GM18951 (cell line): ENCODE measurements at regions not wholly inside any gene's neighbourhood (a gene's known extent, or its start where the extent isn't known, plus 50 kb on each side); places are given as distances from the start of the nearest gene placed in this dataset.

Experiments
- POLR2A ChIP-seq: IDR thresholded peaks from 4 replicates; pipeline ENCODE4 v1.6.1; 2011; ENCODE audit warnings: mild to moderate bottlenecking; ENCODE audit not compliant: insufficient read length, insufficient read depth; ENCODE audit errors: extremely low read depth
- in situ Hi-C: fragments of 300-500 bp; cut with MboI; formaldehyde crosslinking; loops from one replicate; pipeline ENCODE4 v1.12.0; 2022; ENCODE audit warnings: low sequenced_read_pairs, mixed read lengths, inconsistent platforms; ENCODE audit not compliant: unreplicated experiment

DNA sequence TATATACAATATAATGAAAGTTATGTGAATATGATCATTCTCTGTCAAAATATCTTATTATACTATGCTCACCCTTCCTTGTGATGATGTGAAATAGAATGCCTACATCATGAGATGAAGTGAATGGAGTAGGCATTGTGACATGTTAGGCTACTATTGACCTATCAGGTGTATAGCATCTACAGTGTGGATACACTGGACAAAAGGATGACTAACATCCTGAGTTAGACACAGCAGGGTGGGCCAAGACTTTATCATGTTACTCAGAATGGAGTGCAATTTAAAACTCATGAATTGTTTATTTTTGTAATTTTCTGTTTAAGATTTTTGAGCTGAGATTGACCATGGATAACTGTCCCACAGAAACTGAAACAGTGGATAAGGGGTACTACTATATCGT, 53.4 kb upstream of the NAV3 start:
- TF ChIP-seq POLR2A: no peak
- in situ Hi-C loops: no loop called here

- in situ Hi-C loops: no loop called here
- TF ChIP-seq POLR2A: no peak
Measured at GRCh38 chr12:77774761-77775160, 55.9 kb upstream of the NAV3 start.

GRCh38 chr12:77772676-77773298, 57.9 kb upstream of the NAV3 start:
- no peak for TF ChIP-seq POLR2A
- in situ Hi-C loops: no loop called here

GRCh38 chr12:77768558-77768957, 62.1 kb upstream of the NAV3 start:
- no peak for TF ChIP-seq POLR2A
- in situ Hi-C loops: no loop called here

DNA sequence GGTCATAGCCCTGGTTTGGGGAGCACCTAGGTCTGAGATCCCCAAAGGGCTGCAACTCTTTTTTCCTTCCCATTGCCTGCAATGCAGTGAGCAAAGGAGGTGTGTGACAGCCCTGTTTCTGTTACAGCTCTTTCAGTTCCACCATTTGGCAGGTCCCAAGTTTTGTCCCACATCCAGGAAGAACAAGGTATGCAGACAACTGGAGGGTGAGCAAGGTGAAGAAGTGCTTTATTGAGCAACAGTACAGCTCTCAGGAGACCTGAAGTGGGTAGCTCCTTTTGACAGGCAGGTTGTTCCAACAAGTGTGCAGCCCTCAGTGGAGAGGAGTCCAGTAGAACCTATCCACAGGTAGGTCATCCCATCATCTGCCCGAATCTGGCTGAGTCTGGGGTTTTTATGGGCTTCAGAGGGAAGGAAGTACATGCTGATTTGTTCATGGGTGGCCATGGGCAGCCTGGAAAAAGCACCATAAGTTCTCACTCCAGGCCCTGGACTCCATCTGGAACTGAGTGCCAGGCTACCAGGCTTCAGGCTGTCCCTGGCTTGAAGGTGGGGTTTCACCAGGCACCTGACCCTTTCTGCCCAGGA, 62.8 kb upstream of the NAV3 start:
- in situ Hi-C loops: no loop called here
- TF ChIP-seq POLR2A: no peak

GRCh38 chr12:77767335-77767734, 63.4 kb upstream of the NAV3 start:
- TF ChIP-seq POLR2A: no peak
- in situ Hi-C loops: no loop called here

DNA sequence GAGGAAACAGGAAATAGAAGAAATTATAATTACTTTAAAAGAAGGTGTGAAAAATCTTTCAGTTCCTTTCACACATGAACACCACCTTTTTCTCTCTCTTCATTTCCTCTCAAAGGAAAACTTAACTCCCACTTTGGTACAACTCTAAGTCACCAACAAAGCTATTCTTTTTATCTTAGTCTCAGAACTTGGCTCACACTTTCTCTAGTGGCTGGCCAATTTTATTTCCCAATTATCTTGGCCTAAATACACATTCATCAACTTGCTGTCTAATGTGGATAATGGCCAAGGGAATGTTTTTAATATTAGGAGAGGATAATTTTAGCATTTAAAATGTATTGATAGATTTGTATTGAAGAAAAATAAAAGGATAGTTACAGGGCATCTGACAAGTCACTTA, 64.5 kb upstream of the NAV3 start:
- in situ Hi-C loops: no loop called here
- no peak for TF ChIP-seq POLR2A

- no peak for TF ChIP-seq POLR2A
- in situ Hi-C loops: no loop called here
Measured at GRCh38 chr12:77761286-77761685, 69.4 kb upstream of the NAV3 start.

DNA sequence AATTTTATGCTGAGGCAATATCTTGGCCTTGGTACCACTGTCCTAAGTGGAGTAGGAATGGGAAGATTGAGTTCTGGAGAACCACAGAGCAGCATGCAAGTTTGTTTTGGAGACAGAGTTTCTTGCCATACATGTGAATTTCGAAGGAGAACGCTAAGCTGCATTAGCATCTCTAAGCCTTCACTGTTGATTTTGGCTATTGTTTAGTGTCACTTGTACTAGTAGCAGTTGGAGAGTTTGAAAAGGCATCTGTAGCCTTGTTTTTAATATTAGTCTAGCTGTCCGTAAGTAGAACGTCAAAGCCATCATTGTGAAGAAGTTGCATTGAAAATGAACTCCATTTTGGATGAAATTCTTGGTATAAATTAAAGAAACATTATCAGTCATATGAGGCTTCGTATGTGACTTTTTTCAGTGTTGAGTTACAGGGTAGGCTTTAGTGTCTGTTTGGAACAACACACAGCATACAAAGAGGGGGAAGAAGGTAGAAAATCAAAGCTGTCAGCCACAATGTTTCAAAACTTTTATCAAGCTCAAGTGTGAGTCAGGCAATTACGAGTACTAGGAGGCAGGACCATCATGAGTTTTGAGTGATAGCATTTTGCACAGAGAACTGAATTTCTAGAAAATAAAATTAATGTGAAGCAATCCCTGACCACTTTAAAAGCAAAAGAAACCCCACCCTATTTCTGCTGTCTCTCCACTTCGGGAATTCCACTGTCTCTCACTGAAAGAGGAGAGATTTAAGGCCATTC, 70.2 kb upstream of the NAV3 start:
- no peak for TF ChIP-seq POLR2A
- in situ Hi-C loops: no loop called here

- in situ Hi-C loops: no loop called here
- TF ChIP-seq POLR2A: no peak
Measured at GRCh38 chr12:77754086-77754485, 76.6 kb upstream of the NAV3 start.

- TF ChIP-seq POLR2A: no peak
- in situ Hi-C loops: no loop called here
Measured at GRCh38 chr12:77751939-77752338, 78.8 kb upstream of the NAV3 start.

GRCh38 chr12:77746096-77746495, 84.6 kb upstream of the NAV3 start:
- no peak for TF ChIP-seq POLR2A
- in situ Hi-C loops: loop anchor here (25.0 kb wide), 1 partner anchor 191 kb away; no protein-coding TSS in a partner anchor

DNA sequence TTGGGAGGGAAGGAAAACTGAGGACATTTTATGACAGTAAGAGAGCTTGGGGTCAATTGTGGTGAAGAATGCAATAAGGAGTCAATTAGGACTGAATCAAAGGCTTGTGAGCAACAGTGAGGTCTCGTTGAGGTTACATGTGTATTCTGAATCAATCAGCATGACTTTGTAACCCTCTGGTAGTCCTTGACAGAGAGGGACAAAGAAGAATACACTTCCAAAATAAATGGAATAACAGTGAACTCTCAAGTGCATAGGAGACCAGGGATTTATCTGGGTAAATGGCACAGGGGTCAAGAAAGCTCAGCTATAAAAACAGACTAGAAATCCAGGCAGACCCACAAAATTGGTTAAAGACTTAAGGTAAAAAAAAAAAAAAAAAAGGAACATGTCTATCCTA, 85.1 kb upstream of the NAV3 start:
- in situ Hi-C loops: loop anchor here (25.0 kb wide), 1 partner anchor 192 kb away; no protein-coding TSS in a partner anchor
- TF ChIP-seq POLR2A: no peak

DNA sequence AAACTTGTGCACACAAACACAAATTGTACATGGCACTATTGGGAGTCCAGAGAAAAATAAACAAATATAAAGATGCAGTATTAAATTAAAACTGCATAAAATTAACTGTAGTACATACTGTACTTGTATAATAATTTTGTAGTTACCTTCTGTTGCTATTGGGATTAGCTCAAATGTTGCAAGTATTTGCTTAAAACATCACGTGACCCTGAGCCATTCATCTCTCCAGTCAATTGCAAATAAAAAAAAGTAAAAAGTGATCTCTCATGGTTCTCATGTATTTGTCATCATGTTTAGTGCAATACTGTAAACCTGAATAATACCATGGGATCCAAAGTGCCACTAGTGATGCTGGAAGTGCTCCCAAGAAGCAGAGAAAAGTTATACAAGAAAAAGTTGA, 88.1 kb upstream of the NAV3 start:
- no peak for TF ChIP-seq POLR2A
- in situ Hi-C loops: loop anchor here (25.0 kb wide), 1 partner anchor 195 kb away; no protein-coding TSS in a partner anchor

GRCh38 chr12:77741974-77742517, 88.6 kb upstream of the NAV3 start:
- TF ChIP-seq POLR2A: no peak
- in situ Hi-C loops: loop anchor here (25.0 kb wide), 1 partner anchor 195 kb away; no protein-coding TSS in a partner anchor
